NCI-H524 treated with DMSO at 0.1 percent for 48 hours (cell line): ENCODE measurements at regions not wholly inside any gene's neighbourhood (a gene's known extent, or its start where the extent isn't known, plus 50 kb on each side); places are given as distances from the start of the nearest gene placed in this dataset.
"Not testable (repeated sequence)": the region's sequence is repeated elsewhere in the genome, so short reads cannot be mapped to it uniquely, and the experiment has no call there.

Experiments used
- DNase-seq: peaks from one replicate; lab custom pipeline; 2025; lab: John Stamatoyannopoulos, UW

- no peak for DNase-seq
Observed at GRCh38 chr5:25190521-25191000, 545.8 kb upstream of the CDH10 start.

GRCh38 chr5:25181249-25181648, 536.5 kb upstream of the CDH10 start:
- peak; percentile 63 for DNase-seq

- not testable (repeated sequence) for DNase-seq
Observed at GRCh38 chr5:25162616-25163015, 517.8 kb upstream of the CDH10 start.

GRCh38 chr5:25160891-25161290, 516.1 kb upstream of the CDH10 start:
- no peak for DNase-seq

GRCh38 chr5:25150819-25151218, 506.0 kb upstream of the CDH10 start:
- DNase-seq = no peak

GRCh38 chr5:25128606-25129005, 483.8 kb upstream of the CDH10 start:
- no peak for DNase-seq

GRCh38 chr5:25119650-25120049, 474.9 kb upstream of the CDH10 start:
- DNase-seq = peak; percentile 10

GRCh38 chr5:25107853-25108252, 463.1 kb upstream of the CDH10 start:
- no peak for DNase-seq

GRCh38 chr5:25099538-25099937, 454.8 kb upstream of the CDH10 start:
- no peak for DNase-seq

GRCh38 chr5:25095261-25095660, 450.5 kb upstream of the CDH10 start:
- DNase-seq = no peak

- no peak for DNase-seq
Observed at GRCh38 chr5:25094219-25094618, 449.4 kb upstream of the CDH10 start.

GRCh38 chr5:25091921-25092320, 447.1 kb upstream of the CDH10 start:
- no peak for DNase-seq

GRCh38 chr5:25090854-25091253, 446.1 kb upstream of the CDH10 start:
- no peak for DNase-seq

GRCh38 chr5:25090275-25090674, 445.5 kb upstream of the CDH10 start:
- DNase-seq = no peak

GRCh38 chr5:25088689-25089088, 443.9 kb upstream of the CDH10 start:
- not testable (repeated sequence) for DNase-seq

GRCh38 chr5:25083261-25083660, 438.5 kb upstream of the CDH10 start:
- DNase-seq = not testable (repeated sequence)

- no peak for DNase-seq
Observed at GRCh38 chr5:25066239-25066638, 421.5 kb upstream of the CDH10 start.

- DNase-seq = no peak
Observed at GRCh38 chr5:25064306-25064705, 419.5 kb upstream of the CDH10 start.

GRCh38 chr5:25060575-25060974, 415.8 kb upstream of the CDH10 start:
- DNase-seq = no peak

GRCh38 chr5:25056836-25057235, 412.1 kb upstream of the CDH10 start:
- DNase-seq = no peak

GRCh38 chr5:25033658-25034057, 388.9 kb upstream of the CDH10 start:
- DNase-seq = no peak

- no peak for DNase-seq
Observed at GRCh38 chr5:25029004-25029403, 384.2 kb upstream of the CDH10 start.

- no peak for DNase-seq
Observed at GRCh38 chr5:25027526-25027925, 382.7 kb upstream of the CDH10 start.

- DNase-seq = no peak
Observed at GRCh38 chr5:25027061-25027460, 382.3 kb upstream of the CDH10 start.

GRCh38 chr5:25025831-25026230, 381.1 kb upstream of the CDH10 start:
- no peak for DNase-seq
